NCI-H510A treated with DMSO at 0.1 percent for 48 hours (cell line): ENCODE measurements at regions not wholly inside any gene's neighbourhood (a gene's known extent, or its start where the extent isn't known, plus 50 kb on each side); places are given as distances from the start of the nearest gene placed in this dataset.
"Not testable (repeated sequence)": the region's sequence is repeated elsewhere in the genome, so short reads cannot be mapped to it uniquely, and the experiment has no call there.

Experiments used
- DNase-seq: peaks from one replicate; lab custom pipeline; 2025; lab: John Stamatoyannopoulos, UW

DNA sequence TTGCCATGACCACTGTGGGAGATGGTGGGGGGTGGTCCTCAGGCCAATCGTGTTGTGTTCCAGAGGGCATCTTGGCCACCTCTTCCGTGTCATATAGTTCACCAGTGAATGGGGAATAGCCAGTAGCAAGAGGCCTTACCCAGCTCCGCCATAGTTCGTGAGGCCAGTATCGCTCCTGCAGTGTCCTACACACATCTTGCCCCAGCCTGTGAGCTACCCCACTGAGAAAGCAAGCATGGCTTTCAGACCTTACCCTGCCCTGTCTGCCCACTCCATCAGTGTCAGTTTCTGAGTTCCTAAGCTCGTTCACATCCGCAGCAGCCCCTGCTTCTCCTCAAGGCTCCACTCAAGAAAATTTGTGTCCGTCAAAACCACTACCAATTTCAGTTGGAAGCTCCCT, 586.0 kb upstream of the PABPC5 start:
- DNase-seq: not testable (repeated sequence)

DNA sequence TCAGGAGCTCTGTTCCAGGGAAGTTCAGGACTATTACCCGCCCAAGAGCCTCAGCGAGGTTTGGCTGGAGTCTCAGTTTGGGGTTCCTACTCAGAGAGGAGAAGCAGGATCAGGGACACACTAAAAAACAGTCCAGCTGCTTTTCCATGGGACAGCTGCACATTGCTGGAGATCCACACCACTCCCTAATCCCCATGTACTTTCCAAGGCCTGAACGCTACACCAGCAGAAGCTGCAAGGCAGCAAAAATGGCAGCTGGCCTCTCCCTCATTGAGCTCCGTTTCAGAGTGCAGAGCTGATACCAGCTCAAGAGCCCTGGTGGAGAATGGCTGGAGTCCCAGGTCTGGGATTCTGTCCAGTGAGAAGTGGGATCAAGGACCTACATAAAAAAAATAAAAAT, 551.2 kb upstream of the PABPC5 start:
- no peak for DNase-seq

DNA sequence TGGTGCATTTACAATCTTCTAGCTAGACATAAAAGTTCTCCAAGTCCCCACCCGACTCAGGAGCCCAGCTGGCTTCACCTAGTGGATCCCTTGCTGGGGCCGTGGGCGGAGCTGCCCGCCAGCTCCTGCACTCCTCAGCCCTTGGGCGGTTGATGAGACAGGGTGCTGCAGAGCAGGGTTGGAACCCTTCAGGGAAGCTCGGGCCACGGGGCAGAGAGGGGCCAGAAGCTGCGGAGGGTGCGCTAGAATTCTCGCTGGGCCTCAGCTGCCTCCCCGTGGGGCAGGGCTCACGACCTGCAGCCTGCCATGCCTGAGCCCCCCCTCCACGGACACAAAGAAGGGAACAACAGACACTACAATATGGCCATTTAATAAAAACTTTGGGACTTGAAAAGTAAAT, 519.8 kb upstream of the PABPC5 start:
- DNase-seq: not testable (repeated sequence)

DNA sequence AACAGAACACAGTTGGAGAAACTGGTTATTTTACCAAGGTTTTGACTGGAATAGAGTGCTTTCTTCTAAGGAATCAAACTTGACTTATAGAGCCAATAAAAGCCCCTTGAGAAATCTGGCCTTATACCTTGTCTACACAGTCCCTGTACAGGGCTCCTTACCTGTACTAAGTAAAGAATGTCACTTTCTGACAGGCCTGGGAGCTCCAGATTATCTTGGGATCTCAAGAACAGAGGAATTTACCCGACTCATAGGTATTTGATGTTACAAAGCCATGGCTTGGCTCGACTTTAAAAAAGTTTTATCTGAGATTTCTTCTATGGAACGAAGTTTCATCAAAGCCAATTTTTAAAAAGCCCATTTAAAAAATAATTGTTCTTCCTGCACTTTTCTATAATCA, 487.8 kb upstream of the PABPC5 start:
- DNase-seq: not testable (repeated sequence)

DNA sequence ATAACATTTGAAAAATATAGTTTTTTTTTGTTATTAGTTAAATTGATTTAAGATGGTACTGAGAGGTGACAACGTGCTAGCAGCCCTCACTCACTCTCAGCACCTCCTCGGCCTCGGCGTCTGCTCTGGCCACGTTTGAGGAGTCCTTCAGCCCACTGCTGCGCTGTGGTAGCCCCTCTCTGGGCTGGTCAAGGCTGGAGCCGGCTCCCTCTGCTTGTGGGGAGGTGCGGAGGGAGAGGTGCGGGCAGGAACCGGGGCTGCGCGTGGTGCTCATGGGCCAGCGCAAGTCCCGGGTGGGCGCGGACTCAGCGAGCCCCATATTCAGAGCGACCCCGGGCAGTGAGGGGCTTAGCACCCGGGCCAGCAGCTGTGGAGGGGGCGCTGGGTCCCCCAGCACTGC, 439.4 kb upstream of the PABPC5 start:
- not testable (repeated sequence) for DNase-seq

DNA sequence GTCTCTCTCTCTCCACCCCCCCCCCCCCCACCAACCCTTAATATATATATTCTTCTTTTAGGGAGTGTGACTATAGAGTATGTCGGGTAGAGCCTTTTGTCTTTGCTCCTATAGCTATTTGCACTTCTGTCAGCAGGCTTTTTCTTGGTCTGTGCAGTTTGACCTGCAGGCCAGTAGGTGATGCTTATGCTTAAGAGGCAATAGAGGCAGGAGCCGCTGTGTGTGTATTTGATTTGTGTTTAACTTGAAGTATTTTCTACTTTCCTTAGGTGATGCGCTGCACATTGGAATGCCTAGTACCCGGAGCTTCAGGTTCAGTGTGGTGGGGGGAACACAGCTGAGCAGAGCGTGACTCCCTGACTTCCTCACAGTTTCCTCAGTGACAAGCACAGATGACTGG, 416.5 kb upstream of the PABPC5 start:
- not testable (repeated sequence) for DNase-seq

DNA sequence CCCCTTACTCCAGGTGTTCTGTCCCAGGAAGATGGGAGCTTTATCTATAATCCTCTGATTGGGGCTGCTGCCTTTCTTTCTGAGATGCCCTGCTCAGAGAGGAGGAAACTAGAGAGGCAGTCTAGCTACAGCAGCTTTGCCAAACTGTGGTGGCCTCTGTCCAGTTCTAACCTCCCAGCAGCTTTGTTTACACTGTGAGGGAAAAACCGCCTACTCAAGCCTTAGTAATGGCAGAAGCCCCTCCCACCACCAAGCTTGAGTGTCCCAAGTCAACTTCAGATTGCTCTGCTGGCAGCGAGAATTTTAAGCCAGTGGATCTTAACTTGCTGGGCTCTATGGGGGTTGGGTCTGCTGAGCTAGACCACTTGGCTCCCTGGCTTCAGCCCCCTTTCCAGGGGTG, 394.9 kb upstream of the PABPC5 start:
- no peak for DNase-seq

DNA sequence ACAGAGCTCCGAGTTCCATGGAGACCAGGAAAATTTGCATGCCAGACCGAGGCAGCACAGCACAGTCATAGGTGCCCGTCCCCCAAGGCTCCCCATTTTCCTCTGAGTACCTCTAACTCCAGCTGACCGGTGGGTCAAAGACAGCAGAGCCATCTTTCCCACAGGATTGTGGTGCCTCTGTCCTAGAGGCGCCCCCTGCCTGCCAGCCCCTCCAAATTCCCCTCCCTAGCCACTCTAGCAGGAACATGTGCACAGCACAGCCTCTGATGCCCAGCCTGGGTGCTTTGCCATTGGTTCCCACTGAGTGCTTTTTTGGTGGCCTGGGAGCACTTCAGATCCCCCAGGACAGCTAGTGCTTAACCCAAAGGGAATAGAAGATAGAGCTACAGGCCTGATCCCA, 368.5 kb upstream of the PABPC5 start:
- no peak for DNase-seq

DNA sequence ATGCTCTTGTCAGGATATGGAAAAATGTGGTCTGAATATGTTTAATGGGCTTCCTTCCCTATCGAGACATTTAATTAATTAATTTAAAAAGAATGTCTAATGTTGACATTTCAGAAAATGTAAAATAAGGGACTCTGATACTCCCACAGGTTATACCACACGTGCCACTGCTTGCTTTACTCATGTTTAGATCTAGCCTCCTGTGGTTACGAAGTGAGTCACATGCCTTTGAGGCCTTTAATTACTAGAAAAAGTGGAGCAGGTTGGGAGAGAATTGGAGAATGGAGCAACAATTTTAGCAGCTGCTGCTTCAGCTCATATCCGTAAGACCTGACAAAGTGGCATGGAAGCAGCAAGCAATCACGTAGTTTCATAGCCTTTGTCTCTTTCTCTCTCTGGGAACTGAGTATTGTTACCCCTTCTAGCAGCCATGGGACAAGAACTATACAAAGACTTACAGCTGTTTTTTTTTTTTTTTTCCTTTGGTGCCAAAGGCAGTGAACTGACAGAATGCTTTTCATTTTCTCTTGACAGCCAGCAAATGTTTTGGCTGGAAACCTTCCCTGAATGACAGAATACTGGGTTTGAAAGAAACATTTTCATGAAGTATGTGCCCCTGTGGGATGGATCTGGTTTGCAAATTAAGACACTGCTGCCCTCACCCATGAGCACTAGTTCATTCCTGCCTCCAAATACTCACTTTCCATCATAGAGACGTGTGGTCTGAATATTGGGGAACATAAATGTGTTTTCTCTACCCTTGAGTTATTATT, 355.1 kb upstream of the PABPC5 start:
- DNase-seq: no peak

DNA sequence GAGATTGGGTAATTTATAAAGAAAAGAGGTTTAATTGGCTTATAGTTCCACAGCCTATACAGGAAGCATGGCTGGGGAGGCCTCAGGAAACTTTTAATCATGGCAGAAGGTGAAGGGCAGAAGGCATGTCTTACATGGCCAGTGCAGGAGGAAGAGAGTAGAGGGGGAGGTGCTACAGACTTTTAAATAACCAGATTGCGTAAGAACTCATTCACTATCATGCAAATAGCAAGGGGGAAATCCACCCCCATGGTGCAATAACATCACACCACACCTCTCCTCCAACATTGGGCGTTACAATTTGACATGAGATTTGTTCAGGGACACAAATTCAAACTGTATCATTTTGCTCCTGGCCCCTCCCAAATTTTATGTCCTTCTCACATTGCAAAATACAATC, 353.8 kb upstream of the PABPC5 start:
- DNase-seq: no peak

DNA sequence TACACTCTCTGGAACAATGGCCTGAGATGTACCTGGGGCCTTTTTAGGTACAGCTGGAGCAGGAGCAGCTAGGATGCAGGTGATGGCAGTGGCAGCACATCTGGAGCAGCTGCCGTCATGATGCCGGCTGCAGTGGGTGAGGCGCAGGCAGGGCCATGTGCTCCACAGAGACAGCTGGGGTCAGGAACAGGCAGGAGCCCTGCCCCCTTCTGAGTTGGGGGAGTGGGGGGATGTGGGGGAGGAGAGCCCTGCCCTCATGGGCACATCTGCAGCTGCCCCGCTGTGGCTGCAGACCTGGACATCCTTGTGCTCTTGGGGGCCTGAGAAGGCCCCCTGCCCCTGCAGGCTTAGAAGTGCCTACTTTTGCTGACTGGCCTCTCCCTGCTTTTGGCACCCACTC, 352.8 kb upstream of the PABPC5 start:
- DNase-seq: no peak

DNA sequence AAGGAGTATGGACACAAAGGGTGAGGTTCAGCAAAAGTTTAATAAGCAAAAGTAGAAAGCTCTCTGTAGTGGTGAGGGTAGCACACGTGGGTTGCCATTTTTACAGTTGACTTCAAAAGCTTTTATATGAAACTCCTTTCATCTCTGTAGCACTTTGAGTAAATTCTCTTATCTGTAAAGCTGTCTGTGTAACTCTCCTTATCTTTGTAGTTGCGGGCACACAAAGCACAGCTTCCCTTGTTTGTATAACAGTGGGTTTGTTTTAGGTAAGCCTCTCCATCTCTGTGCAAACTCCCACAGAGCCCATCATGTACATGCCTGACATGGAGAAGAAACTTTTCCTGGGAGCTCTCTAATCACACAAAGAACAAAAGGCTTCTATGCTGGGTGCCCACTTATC, 325.9 kb upstream of the PABPC5 start:
- peak; percentile 76 for DNase-seq

DNA sequence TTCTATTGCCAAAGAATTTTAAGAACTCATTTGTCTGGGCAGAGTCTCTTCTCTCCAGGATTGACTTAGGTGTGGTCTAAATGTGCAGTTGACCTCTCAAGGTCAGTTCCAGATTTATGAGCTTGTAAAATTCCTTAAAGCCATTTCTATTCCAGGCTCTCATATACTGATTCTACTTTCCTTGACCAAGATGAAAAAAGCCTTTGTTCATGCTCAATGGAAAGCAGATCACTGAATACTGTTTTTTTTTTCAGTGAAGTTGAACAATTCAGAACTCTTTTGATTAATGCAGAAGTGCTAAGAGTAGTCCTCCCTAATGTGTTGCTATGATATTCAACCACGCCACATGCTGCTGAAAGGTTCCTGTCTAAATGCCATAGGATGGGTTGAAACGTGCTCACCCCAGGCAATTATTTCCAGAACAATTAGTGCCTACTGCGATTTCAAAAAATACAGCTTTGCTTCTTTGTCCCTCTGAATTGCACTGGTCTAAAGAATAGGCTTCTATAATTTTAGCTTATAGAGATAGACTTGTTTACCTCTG, 312.4 kb upstream of the PABPC5 start:
- DNase-seq: no peak

DNA sequence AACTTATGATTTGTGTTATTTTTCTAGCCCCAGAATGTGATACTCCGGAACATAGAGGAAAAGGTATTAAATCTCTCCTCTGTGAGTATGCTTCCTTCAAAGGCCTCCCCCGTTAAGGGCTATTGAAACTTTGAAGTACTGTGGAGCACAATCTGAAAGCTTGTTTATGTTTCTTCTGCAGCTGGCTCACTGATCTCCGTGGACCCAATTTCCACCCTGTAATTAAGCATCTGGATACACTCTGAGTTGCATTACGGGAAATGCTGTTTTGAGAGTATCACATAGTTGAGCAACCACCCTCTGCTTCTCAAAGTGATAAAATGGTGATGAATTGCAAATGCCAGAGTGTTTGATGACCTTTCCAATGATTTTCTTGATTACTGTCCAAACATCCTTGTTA, 296.8 kb upstream of the PABPC5 start:
- peak; percentile 51 for DNase-seq
